WERI-Rb-1 (cell line): ENCODE measurements at regions not wholly inside any gene's neighbourhood (a gene's known extent, or its start where the extent isn't known, plus 50 kb on each side); places are given as distances from the start of the nearest gene placed in this dataset.

Source experiments
- DNase-seq: peaks from one replicate; pipeline ENCODE4 v3.0.0-alpha.2; 2020
- H3K27ac ChIP-seq: fragments of 250-450 bp; sonication (Bioruptor Pico); 2 replicates; pipeline ENCODE4 v1.5.1; 2020; ENCODE audit warnings: mild to moderate bottlenecking, moderate library complexity
- H3K27me3 ChIP-seq: fragments of 250-450 bp; sonication (Bioruptor Pico); 2 replicates; pipeline ENCODE4 v1.5.1; 2021; ENCODE audit warnings: mild to moderate bottlenecking, low read depth, moderate library complexity; ENCODE audit not compliant: insufficient read depth, severe bottlenecking
- H3K36me3 ChIP-seq: fragments of 250-450 bp; sonication (Bioruptor Pico); 2 replicates; pipeline ENCODE4 v1.5.1; 2020; ENCODE audit warnings: mild to moderate bottlenecking, moderate library complexity
- H3K4me3 ChIP-seq: 2 replicates; pipeline ENCODE4 v1.5.1; 2011; ENCODE audit warnings: low read depth, mild to moderate bottlenecking, control low read depth, low read length
- H3K9me3 ChIP-seq: fragments of 250-450 bp; sonication (Bioruptor Pico); 2 replicates; pipeline ENCODE4 v1.5.1; 2021; ENCODE audit warnings: mild to moderate bottlenecking, moderate library complexity; ENCODE audit not compliant: severe bottlenecking
- CTCF ChIP-seq: IDR thresholded peaks from 2 replicates; pipeline ENCODE4 v1.5.1; 2011; ENCODE audit warnings: low read depth, mild to moderate bottlenecking, control low read depth, inconsistent platforms, low read length

GRCh38 chr2:175535631-175536030 is 354.1 kb upstream of the ATP5MC3 start:
- TF ChIP-seq CTCF, result no peak
- Histone ChIP-seq H3K4me3 (no peak overlapping the region), H3K27me3 (peaks cover 52% of the 10 kb centered on the region), H3K9me3 (peaks cover 2% of the 10 kb centered on the region), H3K36me3 (no peaks in the 10 kb centered on the region), H3K27ac (no peak overlapping the region)
- no peak for DNase-seq

- no peaks in the 10 kb centered on the region for H3K36me3 ChIP-seq
- no peak for DNase-seq
- H3K4me3 ChIP-seq, result no peak overlapping the region
- H3K27me3 ChIP-seq, result peaks cover 42% of the 10 kb centered on the region
- no peak for TF ChIP-seq CTCF
- H3K27ac ChIP-seq, result no peak overlapping the region
- H3K9me3 ChIP-seq, result no peaks in the 10 kb centered on the region
These were observed 344.5 kb upstream of the ATP5MC3 start for GRCh38 chr2:175525975-175526374.

GRCh38 chr2:175523001-175523400 is 341.5 kb upstream of the ATP5MC3 start:
- Histone ChIP-seq H3K27ac (no peak overlapping the region), H3K27me3 (peaks cover 32% of the 10 kb centered on the region), H3K9me3 (no peaks in the 10 kb centered on the region), H3K4me3 (no peak overlapping the region), H3K36me3 (no peaks in the 10 kb centered on the region)
- no peak for DNase-seq
- no peak for TF ChIP-seq CTCF

- Histone ChIP-seq H3K27me3 (peaks cover 20% of the 10 kb centered on the region), H3K36me3 (no peaks in the 10 kb centered on the region), H3K4me3 (no peak overlapping the region), H3K27ac (no peak overlapping the region), H3K9me3 (no peaks in the 10 kb centered on the region)
- no peak for DNase-seq
- no peak for TF ChIP-seq CTCF
These were observed 336.7 kb upstream of the ATP5MC3 start for GRCh38 chr2:175518206-175518605.

GRCh38 chr2:175516555-175516954 is 335.0 kb upstream of the ATP5MC3 start:
- no peaks in the 10 kb centered on the region for H3K36me3 ChIP-seq
- DNase-seq, result no peak
- no peak overlapping the region for H3K4me3 ChIP-seq
- peaks cover 26% of the 10 kb centered on the region for H3K27me3 ChIP-seq
- H3K9me3 ChIP-seq, result no peaks in the 10 kb centered on the region
- no peak overlapping the region for H3K27ac ChIP-seq
- no peak for TF ChIP-seq CTCF

GRCh38 chr2:175500255-175500654 is 318.7 kb upstream of the ATP5MC3 start:
- Histone ChIP-seq H3K27me3 (peaks cover 13% of the 10 kb centered on the region), H3K36me3 (no peaks in the 10 kb centered on the region), H3K27ac (no peak overlapping the region), H3K9me3 (no peaks in the 10 kb centered on the region), H3K4me3 (no peak overlapping the region)
- no peak for TF ChIP-seq CTCF
- no peak for DNase-seq
